ENCODE measurements at regions not wholly inside any gene's neighbourhood (a gene's known extent, or its start where the extent isn't known, plus 50 kb on each side); places are given as distances from the start of the nearest gene placed in this dataset.

DNA sequence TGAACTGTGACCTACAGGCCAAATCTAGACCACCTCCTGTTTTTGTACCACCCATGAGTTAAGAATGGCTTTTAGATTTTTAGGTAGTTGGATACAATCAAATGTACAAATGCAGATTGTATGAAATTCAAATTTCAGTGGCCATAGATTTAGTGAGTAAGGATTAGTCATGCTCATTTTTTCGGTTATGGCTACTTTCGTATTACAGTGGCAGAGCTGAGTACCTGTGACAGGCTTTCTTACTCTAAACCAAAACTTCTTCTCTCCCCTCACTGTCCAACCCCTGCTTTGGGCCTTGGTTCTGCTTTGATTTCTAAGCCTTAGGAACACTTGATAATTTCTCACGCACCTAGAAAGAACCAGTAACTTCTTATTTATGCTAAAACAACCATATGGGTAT, 82.1 kb downstream of the CDC42EP3 start:
- no peak for TF ChIP-seq CTCF (IDR thresholded peaks at IDR 0.05)
- no peak for TF ChIP-seq POLR2A (IDR thresholded peaks at IDR 0.05)
